Endothelial cell of hepatic sinusoid (primary cell): ENCODE measurements at regions not wholly inside any gene's neighbourhood (a gene's known extent, or its start where the extent isn't known, plus 50 kb on each side); places are given as distances from the start of the nearest gene placed in this dataset.

ENCODE experiments used
- in situ Hi-C: cut with HindIII; loops from 2 replicates; pipeline ENCODE4 v1.10.0; 2017; ENCODE audit warnings: low sequenced_read_pairs

GRCh38 chr6:125534430-125535263 is 214.8 kb upstream of the HEY2 start:
- in situ Hi-C loops, result no loop called here

- in situ Hi-C loops, result no loop called here
Measured at GRCh38 chr6:125537090-125537489, 212.3 kb upstream of the HEY2 start.

GRCh38 chr6:125539892-125540291 is 209.5 kb upstream of the HEY2 start:
- in situ Hi-C loops, result no loop called here

GRCh38 chr6:125544819-125545218 is 204.6 kb upstream of the HEY2 start:
- in situ Hi-C loops, result no loop called here

GRCh38 chr6:125546841-125547251 is 202.6 kb upstream of the HEY2 start:
- in situ Hi-C loops, result no loop called here

- in situ Hi-C loops, result no loop called here
Measured at GRCh38 chr6:125547381-125547780, 202.1 kb upstream of the HEY2 start.

- in situ Hi-C loops, result no loop called here
Measured at GRCh38 chr6:125549202-125549884, 200.1 kb upstream of the HEY2 start.

- in situ Hi-C loops, result no loop called here
Measured at GRCh38 chr6:125550892-125551291, 198.5 kb upstream of the HEY2 start.

GRCh38 chr6:125552819-125553218 is 196.6 kb upstream of the HEY2 start:
- in situ Hi-C loops, result no loop called here

- in situ Hi-C loops, result no loop called here
Measured at GRCh38 chr6:125554456-125554855, 195.0 kb upstream of the HEY2 start.

GRCh38 chr6:125558241-125558843 is 191.1 kb upstream of the HEY2 start:
- in situ Hi-C loops, result no loop called here

- in situ Hi-C loops, result no loop called here
Measured at GRCh38 chr6:125558907-125559306, 190.5 kb upstream of the HEY2 start.

- in situ Hi-C loops, result no loop called here
Measured at GRCh38 chr6:125562156-125562555, 187.3 kb upstream of the HEY2 start.

GRCh38 chr6:125564941-125565340 is 184.5 kb upstream of the HEY2 start:
- in situ Hi-C loops, result no loop called here

GRCh38 chr6:125567407-125567806 is 182.0 kb upstream of the HEY2 start:
- in situ Hi-C loops, result no loop called here

GRCh38 chr6:125568609-125569008 is 180.8 kb upstream of the HEY2 start:
- in situ Hi-C loops, result no loop called here

- in situ Hi-C loops, result no loop called here
Measured at GRCh38 chr6:125570526-125570925, 178.9 kb upstream of the HEY2 start.

GRCh38 chr6:125571207-125571755 is 178.2 kb upstream of the HEY2 start:
- in situ Hi-C loops, result no loop called here

- in situ Hi-C loops, result no loop called here
Measured at GRCh38 chr6:125574604-125575003, 174.8 kb upstream of the HEY2 start.

- in situ Hi-C loops, result no loop called here
Measured at GRCh38 chr6:125577124-125577662, 172.2 kb upstream of the HEY2 start.

- in situ Hi-C loops, result no loop called here
Measured at GRCh38 chr6:125584468-125584939, 164.9 kb upstream of the HEY2 start.
